UCSD-AML1 (cell line): ENCODE measurements at regions not wholly inside any gene's neighbourhood (a gene's known extent, or its start where the extent isn't known, plus 50 kb on each side); places are given as distances from the start of the nearest gene placed in this dataset.

Experiments used
- DNase-seq: peaks from one replicate; lab custom pipeline; 2025; ENCODE audit not compliant: unreplicated experiment; lab: John Stamatoyannopoulos, UW

DNA sequence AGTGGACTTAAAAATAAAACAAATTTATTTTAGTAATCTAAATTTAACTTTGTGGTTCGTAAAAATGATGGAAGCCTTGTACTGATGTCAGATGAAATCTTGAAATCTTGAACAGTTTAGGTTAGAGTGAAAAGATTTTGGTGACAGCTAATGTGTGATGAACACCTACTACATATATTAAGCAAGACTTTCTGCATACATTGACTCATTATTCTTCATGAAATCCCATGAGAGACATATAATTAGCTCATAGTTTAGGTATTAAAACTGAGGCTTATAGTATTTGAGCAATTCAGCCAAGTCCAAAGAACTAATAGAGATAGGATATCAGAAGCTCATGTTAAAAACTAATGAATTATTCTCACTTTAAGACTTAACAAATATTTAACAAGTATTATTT lies 66.9 kb upstream of the PCDH7 start:
- DNase-seq, result no peak

DNA sequence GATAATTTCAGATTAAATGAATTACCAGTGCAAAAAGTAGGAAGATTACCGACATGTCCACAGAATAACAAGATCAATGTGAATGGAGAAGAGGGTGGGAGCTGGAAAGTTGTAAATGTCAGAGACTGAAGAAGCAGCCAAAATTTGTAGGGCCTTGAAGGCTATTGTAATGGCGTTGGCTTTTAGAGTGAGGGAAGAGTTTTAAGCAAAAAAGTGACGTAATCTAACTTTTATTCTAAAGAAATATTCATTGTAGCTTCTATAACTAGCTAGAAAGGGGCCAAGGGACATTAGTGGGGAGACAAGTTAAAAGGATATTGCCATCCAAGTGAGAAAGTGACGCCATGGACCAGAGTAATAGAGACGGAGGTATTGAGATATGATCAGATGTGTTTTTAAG lies 63.3 kb upstream of the PCDH7 start:
- DNase-seq, result no peak

DNA sequence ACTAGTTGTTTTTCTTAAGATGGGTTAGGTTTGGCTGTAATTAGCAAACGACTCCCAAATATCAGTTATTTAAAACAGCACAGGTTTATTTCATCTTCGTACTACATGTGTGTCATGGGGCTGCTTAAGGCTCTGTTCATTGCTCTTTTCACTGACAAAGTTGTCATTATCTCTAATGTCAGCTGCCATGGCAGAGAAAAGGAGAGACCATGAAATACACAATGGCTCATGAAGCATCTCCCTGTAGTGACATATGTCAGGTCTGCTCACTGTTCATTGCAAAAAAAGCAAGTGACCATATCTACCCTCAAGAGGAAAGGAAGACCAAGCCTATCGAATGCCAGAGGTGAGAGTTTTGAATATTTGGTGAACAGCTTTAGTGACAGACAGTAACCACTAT lies 52.2 kb upstream of the PCDH7 start:
- no peak for DNase-seq

GRCh38 chr4:30670206-30670605 lies 50.0 kb upstream of the PCDH7 start:
- no peak for DNase-seq
